OCI-LY1 (cell line): ENCODE measurements at regions not wholly inside any gene's neighbourhood (a gene's known extent, or its start where the extent isn't known, plus 50 kb on each side); places are given as distances from the start of the nearest gene placed in this dataset.

Experiments
- H2AFZ ChIP-seq: fragments of 200-600 bp; sonication (generic), shearing (Covaris generic); 2 replicates; pipeline ENCODE4 v1.6.0; 2014; ENCODE audit warnings: antibody characterized with exemption, mild to moderate bottlenecking, low read length
- H3F3A ChIP-seq: fragments of 200-600 bp; sonication (generic), shearing (Covaris generic); 2 replicates; pipeline ENCODE4 v1.6.0; 2014; ENCODE audit warnings: mild to moderate bottlenecking, antibody characterized with exemption, low read length, moderate library complexity; ENCODE audit not compliant: insufficient read depth
- H3K27ac ChIP-seq: fragments of 200-600 bp; sonication (generic); 2 replicates; pipeline ENCODE4 v1.5.1; 2014; ENCODE audit warnings: low read length, mixed run types, mild to moderate bottlenecking, low read depth; ENCODE audit not compliant: poor library complexity, severe bottlenecking
- H3K27me3 ChIP-seq: fragments of 200-600 bp; sonication (generic); 2 replicates; pipeline ENCODE4 v1.6.0; 2014; ENCODE audit warnings: antibody characterized with exemption, mild to moderate bottlenecking, low read length, moderate library complexity; ENCODE audit not compliant: insufficient read depth
- H3K36me3 ChIP-seq: fragments of 200-600 bp; sonication (generic); 2 replicates; pipeline ENCODE4 v1.6.1; 2014; ENCODE audit warnings: mild to moderate bottlenecking, antibody characterized with exemption, low read length, moderate library complexity, mixed read lengths; ENCODE audit not compliant: insufficient read depth
- H3K4me1 ChIP-seq: fragments of 200-600 bp; sonication (generic); 2 replicates; pipeline ENCODE4 v1.5.1; 2014; ENCODE audit warnings: mild to moderate bottlenecking, low read length, moderate library complexity; ENCODE audit not compliant: insufficient read depth, severe bottlenecking
- H3K4me2 ChIP-seq: fragments of 200-600 bp; sonication (generic), shearing (Covaris generic); 2 replicates; pipeline ENCODE4 v1.6.1; 2014; ENCODE audit warnings: low read length
- H3K4me3 ChIP-seq: fragments of 200-600 bp; sonication (generic); 2 replicates; pipeline ENCODE4 v1.5.1; 2014; ENCODE audit warnings: low read length, low read depth, mild to moderate bottlenecking, mixed read lengths; ENCODE audit not compliant: poor library complexity, severe bottlenecking
- H3K79me2 ChIP-seq: fragments of 200-600 bp; shearing (Covaris generic); 2 replicates; pipeline ENCODE4 v1.6.1; 2016; ENCODE audit warnings: mixed run types, low read length, mixed read lengths; ENCODE audit not compliant: insufficient read depth
- H3K9ac ChIP-seq: fragments of 200-600 bp; sonication (generic), shearing (Covaris generic); 2 replicates; pipeline ENCODE4 v1.6.1; 2014; ENCODE audit warnings: mild to moderate bottlenecking, low read length, mixed read lengths
- H3K9me2 ChIP-seq: fragments of 200-600 bp; sonication (generic), shearing (Covaris generic); 2 replicates; pipeline ENCODE4 v1.6.1; 2014; ENCODE audit warnings: low read depth, mild to moderate bottlenecking, low read length, mixed read lengths
- H3K9me3 ChIP-seq: fragments of 200-600 bp; shearing (Covaris generic); 2 replicates; pipeline ENCODE4 v1.6.1; 2014; ENCODE audit warnings: low read length, mixed read lengths
- H4K20me1 ChIP-seq: fragments of 200-600 bp; sonication (generic), shearing (Covaris generic); 2 replicates; pipeline ENCODE4 v1.6.0; 2016; ENCODE audit warnings: mild to moderate bottlenecking, low read length; ENCODE audit not compliant: insufficient read depth
- CTCF ChIP-seq: fragments of 200-600 bp; sonication (generic), shearing (Covaris generic); IDR thresholded peaks from 2 replicates; pipeline ENCODE4 v1.5.1; 2017; ENCODE audit warnings: mild to moderate bottlenecking, antibody characterized with exemption, low read length, moderate library complexity, mixed read lengths
- EZH2 ChIP-seq: fragments of 200-600 bp; sonication (generic), shearing (Covaris generic); IDR thresholded peaks from 2 replicates; pipeline ENCODE4 v1.8.0; 2017; ENCODE audit warnings: borderline replicate concordance, mixed run types, mild to moderate bottlenecking, antibody characterized with exemption, low read length, moderate library complexity, mixed read lengths

- Histone ChIP-seq H3K79me2 (no peaks in the 10 kb centered on the region), H3K4me3 (no peak overlapping the region), H3K27me3 (no peaks in the 10 kb centered on the region), H3K9me3 (no peaks in the 10 kb centered on the region), H3K9me2 (no peaks in the 10 kb centered on the region), H3F3A (no peaks in the 10 kb centered on the region), H3K36me3 (no peaks in the 10 kb centered on the region), H3K9ac (no peak overlapping the region), H3K27ac (no peak overlapping the region), H3K4me1 (no peaks in the 10 kb centered on the region), H3K4me2 (no peak overlapping the region), H4K20me1 (no peaks in the 10 kb centered on the region), H2AFZ (no peak overlapping the region)
- TF ChIP-seq CTCF (no peak), EZH2 (no peak)
Measured at GRCh38 chr4:11860996-11861395, 432.3 kb upstream of the HS3ST1 start.

DNA sequence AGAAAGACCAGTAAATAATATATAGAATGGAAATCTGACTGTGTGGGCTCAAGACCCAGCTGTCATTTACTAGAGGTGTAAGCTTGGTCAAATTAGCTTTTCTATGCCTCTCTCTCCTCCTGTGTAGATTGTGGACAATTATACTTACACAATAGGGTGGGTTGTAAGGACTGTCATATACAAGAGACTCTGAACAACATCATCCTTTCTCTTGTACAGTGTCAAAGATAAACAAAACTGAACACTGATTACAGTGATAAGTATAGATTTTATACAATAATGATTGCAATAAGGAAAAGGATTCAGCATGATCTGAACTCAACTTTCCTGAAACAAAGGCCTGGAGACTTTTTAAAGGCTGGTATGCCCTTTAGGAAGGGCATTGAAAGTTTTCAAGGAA, 429.2 kb upstream of the HS3ST1 start:
- Histone ChIP-seq H3K79me2 (no peaks in the 10 kb centered on the region), H3K4me1 (no peaks in the 10 kb centered on the region), H3K9me3 (no peaks in the 10 kb centered on the region), H3K36me3 (no peaks in the 10 kb centered on the region), H4K20me1 (no peaks in the 10 kb centered on the region), H3K27me3 (no peaks in the 10 kb centered on the region), H3K4me3 (no peak overlapping the region), H3K9ac (no peak overlapping the region), H3F3A (no peaks in the 10 kb centered on the region), H2AFZ (no peak overlapping the region), H3K4me2 (no peak overlapping the region), H3K27ac (no peak overlapping the region), H3K9me2 (no peaks in the 10 kb centered on the region)
- TF ChIP-seq EZH2 (no peak), CTCF (no peak)

GRCh38 chr4:11847167-11847566, 418.5 kb upstream of the HS3ST1 start:
- no peaks in the 10 kb centered on the region for H3K27me3 ChIP-seq
- no peak overlapping the region for H3K9ac ChIP-seq
- no peaks in the 10 kb centered on the region for H3K36me3 ChIP-seq
- no peak overlapping the region for H3K4me2 ChIP-seq
- no peak overlapping the region for H3K27ac ChIP-seq
- H3F3A ChIP-seq = no peaks in the 10 kb centered on the region
- no peaks in the 10 kb centered on the region for H3K9me3 ChIP-seq
- no peaks in the 10 kb centered on the region for H3K79me2 ChIP-seq
- no peaks in the 10 kb centered on the region for H3K9me2 ChIP-seq
- H3K4me3 ChIP-seq = no peak overlapping the region
- H3K4me1 ChIP-seq = no peaks in the 10 kb centered on the region
- no peak overlapping the region for H2AFZ ChIP-seq
- no peaks in the 10 kb centered on the region for H4K20me1 ChIP-seq
- TF ChIP-seq EZH2 = no peak
- TF ChIP-seq CTCF = no peak
